MV-4-11 (cell line): ENCODE measurements at regions not wholly inside any gene's neighbourhood (a gene's known extent, or its start where the extent isn't known, plus 50 kb on each side); places are given as distances from the start of the nearest gene placed in this dataset.
"Not testable (repeated sequence)": the region's sequence is repeated elsewhere in the genome, so short reads cannot be mapped to it uniquely, and the experiment has no call there.

Source experiments
- DNase-seq: peaks from one replicate; lab custom pipeline; 2025; lab: John Stamatoyannopoulos, UW

DNA sequence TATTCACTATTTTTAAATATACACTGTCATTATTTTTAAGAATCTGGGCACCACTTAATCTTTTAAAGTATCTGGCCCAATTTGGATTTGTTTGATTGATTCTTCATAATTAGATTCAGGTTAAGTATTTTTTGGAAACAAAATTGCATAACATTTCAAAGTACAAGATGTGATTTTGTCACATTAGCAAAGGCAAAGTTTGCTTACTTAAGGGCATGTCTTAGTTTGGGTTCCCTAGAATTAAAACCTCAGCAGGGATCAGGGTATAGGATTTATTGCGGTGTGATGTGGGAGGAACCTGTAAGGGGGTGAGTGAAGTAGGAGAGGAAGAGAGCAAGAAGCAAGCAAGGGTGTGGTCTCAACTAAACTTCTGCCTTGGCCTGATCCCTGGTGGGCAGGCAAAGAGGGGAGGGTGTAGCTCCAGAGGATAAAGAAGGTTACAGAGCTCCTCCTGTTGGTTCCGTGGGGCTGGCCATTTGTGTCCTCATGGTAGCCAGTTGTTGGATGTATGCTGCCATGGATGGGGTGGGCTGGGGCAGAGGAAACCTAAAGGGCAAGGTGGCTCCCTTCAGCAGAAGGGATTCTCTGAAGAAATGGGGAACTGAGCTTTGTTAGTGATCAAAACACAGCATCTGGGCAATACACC is 668.7 kb upstream of the SLC35B3 start:
- DNase-seq: no peak

DNA sequence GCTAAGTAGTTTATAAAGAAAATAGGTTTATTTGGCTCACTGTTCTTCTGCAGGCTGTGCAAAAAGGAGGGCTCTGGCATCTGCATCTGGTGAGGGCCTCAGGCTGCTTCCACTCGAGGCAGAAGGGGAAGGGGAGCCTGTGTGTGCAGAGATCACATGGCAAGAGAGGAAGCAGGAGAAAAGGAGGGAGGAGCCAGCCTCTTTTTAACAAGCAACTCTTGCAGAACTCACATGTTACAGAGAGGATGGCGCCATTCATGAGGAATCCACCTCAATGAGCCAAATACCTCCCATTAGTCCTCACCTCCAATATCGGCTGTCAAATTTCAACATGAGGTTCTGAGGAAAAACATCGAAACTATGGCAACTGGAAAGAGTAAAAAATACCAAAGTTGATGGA is 666.6 kb upstream of the SLC35B3 start:
- peak; percentile 3 for DNase-seq

DNA sequence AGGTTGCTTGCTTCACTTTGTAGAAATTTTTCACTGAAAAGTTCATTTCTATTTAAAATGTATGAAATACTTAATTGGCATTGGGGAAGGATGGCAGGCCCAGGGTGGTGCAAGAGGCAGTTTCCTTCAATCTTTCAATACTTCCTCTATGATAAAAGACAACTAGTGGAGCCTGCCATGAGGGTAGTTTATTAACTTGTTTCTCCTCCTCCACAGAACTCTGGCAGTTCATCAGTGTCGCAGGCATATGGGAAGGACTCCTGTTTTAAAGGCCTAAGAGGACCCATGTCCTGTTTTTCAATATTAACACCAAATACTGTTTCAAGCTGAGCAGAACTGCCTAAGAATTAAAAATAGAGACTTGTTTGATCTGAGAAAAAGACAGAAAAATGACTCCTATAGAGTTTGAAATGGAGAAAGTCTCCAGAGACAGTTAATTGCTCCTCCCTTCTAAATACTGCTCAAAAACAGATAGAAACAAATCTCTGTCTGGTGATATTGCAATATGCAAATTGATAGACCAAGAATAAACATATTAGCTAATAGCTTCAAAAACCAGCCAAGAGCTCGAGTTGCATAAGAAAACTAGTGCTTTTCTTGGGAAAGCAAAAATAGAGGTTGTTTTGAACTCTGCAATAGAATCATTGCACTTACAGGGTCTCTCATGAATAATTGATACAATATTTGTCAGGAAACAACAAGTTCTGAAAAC is 665.7 kb upstream of the SLC35B3 start:
- DNase-seq: peak; percentile 31

DNA sequence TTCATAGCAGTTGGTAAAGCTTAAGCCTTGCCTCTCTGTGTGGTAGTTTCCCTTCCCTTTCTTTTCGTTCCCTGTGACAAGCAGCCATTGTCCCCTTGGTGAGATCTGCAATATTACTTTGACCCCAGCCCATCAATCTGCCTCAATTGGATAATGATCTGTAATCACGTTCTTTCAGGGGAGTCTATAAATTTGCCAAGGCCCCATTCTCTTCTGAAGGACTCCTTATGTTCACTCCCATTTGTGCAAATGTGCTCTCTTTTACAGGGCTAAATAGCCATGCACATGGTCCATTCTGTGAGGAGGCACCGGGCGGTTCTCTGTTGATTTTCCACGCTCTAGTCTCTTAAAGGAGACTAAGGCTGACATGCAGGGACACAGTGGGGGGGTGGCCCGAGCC is 660.4 kb upstream of the SLC35B3 start:
- peak; percentile 14 for DNase-seq

DNA sequence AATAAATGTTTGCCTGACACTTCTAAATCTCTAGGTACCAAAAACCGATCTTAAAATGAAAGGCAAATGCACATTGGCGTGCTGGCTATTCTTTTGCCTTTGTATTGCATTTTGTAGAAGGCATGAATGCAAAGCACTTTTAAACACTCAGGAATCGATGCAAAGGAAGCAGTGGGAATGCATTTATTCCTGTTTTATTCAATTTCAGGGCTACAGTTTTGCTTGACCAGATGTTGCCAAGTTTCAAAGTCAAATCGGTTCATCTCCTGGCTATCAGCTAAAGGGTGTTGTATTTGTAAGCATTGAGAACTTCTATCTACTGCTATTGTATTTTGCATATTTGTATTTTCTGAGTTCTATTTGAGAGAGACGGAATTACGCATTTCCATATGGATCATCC is 659.8 kb upstream of the SLC35B3 start:
- no peak for DNase-seq

DNA sequence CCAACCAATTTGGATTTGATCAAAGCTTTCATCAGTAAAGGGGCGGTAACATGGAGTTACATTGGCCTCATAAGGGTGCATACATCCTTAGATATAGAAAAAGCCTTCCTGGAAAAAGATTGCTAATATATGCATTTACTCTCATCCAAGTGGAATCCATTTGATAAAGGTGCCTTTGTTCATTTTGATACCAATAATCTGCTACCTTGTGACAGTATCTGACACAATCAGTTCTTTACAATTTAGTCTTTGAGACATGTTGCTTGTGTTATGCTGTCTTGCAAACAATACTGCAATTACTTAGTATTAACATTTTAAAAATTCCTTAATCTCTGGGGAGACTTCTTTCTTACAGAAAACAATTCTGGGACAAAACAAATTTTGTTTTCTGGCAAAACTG is 654.4 kb upstream of the SLC35B3 start:
- no peak for DNase-seq

DNA sequence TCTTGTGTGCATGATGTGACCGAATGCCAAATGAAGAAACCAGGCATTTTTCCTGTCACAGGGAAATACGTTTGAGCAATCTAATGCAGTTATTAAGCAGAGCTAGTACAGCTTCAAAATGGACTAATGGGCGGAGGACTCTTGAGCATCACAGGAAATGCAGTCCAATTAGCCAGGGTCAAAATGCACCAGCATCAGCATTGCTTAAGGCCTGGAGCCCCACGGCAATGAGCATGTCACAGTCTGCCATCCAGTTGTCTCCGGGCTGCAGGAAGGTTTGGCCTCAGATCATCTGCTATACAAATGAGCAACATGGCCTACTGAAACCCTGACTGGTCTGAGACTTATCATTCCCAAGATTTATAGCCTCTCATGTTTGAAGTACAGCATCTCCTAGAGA is 652.1 kb upstream of the SLC35B3 start:
- DNase-seq: no peak

DNA sequence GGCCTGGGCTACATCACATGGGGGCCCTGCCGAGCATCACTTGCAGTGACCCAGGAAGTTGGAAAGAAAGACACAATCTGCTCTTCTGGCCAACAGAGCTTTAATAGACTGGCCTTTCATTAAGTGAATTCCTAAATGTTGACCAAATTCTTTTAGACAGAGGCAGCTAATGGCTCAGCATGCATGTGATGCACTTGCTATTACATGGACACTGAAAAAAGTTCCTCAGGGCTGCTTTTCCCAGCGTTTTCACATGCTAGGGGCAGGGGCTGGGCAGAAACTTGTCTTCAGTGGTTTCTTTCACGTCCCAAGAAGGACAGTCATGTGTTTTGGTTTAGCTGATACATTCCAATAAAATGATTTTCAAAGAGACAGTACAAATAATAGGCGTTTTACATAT is 651.0 kb upstream of the SLC35B3 start:
- DNase-seq: no peak

DNA sequence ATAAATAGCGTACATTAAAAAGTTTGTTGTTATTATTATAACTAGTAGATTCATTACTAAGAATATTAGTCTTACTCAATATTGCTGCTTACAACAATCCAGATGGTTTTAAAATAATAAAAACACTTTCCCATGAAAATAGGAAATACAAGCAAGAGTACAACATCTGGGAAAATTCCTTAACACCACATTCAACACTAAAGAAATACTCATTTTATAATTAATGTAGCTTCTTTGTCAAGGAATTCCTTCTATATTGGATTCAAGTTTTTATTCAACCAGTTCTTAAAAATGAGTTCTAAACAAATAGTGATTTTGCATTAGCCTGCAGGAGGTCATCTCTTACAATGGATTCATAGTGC is 650.3 kb upstream of the SLC35B3 start:
- no peak for DNase-seq

DNA sequence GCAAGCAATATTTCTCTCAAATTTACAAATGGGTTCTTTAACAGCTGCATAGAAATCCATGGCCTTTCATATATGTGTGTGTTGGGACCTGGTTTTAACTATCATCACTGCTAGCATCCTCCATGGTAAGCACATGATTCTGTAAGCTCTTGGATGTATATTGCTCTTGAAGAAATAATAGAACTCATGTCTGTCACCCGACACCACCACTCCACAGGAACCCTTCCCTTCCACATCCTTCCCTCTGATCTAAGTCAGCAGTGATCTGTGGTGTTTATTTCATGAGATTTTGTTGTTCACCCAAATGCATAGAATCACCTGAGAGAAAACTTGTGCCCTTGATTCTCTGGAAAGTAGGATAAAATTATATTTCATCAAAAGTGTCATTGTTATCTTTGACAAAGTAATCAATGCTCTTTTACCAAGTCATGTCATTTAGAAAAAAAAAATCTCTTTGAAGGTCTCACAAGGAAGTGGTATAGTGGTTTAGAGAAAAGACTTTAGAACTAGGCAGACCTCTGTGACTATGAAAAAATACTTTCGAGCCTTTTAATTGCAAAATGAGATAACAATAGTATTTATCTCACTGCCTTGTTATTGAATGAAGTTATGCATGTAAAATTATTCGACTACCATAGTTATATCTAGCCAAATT is 649.8 kb upstream of the SLC35B3 start:
- no peak for DNase-seq

DNA sequence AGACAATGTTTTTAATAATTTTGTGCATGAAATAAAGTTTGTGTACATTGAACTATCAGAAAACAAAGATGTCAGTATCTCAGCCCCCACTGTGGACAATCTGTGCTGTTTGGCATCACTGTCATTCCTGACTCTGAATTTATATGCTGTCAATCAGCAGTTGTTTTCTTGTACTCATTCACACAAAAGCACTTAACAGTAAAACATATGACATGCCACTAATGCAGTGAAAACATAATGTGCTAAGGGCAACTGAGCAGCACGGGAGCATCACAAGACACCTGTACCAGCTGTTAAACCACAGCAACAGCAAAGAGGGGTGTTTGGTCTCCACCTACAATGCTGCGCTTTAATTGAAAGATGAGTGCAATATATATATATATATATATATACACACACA is 647.8 kb upstream of the SLC35B3 start:
- no peak for DNase-seq

DNA sequence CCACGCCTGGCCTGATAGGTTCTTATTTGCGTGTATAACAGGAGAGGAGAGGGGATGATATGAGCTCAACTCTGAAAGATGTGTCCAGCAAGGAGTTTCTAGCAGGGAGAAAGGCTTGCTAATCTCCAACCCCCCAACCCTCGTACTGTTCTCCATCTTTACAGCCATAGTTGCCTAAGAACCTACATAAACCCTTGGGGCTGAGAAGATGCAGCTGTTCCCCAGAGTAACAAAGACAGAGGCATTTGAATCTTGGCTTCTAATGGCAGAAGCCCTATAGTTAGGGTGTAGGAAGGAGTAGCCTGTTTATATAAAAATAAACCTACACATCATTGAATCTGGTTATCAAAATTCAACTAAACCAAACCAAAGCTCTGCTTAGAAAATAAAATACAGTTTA is 631.4 kb upstream of the SLC35B3 start:
- no peak for DNase-seq

DNA sequence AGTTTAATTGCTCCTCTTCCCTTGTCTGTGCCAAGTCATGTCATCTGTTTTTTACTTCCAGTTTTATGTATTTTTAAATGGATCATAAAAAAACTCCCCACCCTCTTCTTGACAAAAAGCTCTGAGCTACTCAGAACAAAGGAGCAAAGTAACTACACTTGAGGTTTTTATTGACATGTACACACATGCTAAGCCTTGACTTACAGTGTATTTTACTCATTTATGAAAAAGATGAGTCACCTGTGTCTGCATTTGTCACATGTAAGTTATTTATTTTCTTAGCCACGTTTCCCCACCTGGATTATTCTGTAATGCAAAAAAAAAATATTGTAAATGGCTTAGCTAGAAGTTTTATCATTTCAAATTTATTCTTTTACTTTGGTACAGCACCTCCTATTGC is 628.8 kb upstream of the SLC35B3 start:
- DNase-seq: no peak

DNA sequence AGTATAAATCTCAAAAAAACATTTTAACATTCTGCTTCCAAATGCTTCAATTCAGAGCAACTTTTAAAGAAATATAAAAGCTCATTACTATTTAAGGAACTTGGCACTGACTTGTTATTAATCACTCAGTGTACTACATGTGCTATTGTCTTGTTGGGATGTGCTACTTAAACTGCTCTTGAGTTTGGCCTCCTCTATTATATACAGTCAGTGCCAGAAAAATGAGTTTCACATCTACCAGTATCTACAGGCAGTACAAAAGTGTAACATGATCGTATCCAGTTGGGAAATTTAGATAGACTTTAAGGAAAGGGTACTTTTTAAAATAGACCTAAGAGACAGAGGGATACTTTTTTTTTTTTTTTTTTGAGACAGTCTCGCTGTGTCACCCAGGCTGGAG is 627.3 kb upstream of the SLC35B3 start:
- DNase-seq: no peak

DNA sequence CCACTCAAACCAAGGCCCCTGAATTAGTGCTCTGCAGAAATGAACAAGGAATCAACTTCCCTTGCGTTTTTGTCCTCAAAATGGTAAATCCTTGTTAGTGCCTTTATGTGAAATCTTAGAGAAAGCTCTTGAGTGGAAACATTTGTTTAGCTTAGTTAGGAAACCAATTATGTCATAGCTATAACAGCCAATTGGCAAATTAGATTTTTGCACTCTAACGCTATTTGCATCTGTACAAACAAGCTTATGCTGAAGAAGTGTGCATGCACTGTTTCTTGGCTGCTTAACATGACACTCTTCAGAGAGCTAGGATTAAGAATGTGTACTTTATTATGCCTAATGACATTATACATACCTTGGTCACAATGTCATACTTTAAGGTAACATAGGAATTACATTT is 622.6 kb upstream of the SLC35B3 start:
- DNase-seq: no peak

DNA sequence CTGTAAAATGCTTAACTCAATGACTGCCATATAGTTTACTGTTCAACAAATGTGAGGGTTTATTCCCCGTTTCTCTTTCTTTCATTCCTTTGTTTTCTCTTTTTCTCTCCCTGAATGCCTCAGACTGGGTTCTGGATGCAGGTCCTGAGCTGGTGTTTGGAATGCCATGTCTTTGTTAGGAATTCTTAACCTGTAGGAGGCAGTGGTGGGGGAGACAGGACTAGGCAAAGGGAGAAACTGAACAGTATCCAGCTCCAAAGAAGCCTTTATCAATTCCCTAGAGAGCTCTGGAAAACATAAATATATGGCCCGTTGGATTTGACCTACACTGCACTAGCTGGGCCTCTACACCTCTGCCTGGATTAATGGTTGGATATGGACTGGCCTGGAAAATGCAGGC is 621.2 kb upstream of the SLC35B3 start:
- DNase-seq: no peak

DNA sequence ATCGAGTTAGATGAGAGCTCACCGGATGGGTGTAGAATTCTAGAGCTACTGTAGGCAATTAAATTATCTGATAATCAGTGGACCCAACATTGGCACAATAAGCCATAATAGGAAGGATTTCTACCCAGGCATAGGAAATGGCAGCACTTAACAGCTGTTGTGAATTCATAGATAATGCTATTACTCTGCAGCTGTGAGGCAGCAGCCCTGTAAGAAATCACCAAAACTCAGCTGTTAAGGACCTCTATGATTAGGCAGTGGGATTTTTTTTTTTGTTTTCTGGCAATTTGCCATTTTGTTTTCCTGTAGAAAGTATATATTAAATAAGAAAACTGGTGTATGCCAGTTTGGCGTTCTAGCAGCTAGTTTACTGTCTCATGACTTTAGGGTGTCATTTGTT is 609.1 kb upstream of the SLC35B3 start:
- DNase-seq: no peak

DNA sequence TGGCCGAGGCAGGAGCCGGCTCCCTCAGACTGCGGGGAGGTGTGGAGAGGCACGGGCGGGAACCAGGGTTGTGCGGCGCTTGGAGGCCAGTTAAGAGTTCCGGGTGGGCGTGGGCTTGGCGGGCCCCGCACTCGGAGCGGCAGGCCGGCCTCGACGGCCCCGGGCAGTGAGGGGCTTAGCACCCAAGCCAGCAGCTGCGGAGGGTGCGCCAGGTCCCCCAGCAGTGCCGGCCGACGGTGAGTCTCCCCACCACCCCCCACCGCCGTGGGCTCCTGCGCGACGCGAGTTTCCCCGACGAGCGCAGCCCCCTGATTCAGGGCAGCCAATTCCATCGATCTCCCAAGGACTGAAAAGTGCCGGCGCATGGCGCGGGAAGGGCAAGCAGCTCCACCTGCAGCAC is 605.4 kb upstream of the SLC35B3 start:
- DNase-seq: no peak

DNA sequence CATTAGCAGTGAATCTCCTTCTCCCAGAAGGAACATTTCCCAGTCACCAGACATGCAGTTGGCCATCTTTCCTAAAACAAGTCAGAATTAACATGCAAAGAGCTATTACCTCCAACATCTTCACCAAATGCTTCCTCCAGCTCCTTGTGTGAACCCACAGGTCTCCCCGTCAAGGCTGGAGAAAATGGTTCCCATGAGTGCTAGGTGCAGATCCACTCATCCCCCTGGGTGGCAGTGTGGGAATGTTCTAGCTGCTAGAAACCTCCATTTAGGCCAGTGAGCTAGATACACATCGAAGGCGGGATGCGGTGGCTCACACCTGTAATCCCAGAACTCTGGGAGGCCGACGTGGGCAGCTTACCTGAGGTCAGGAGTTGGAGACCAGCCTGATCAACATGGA is 603.9 kb upstream of the SLC35B3 start:
- DNase-seq: no peak

DNA sequence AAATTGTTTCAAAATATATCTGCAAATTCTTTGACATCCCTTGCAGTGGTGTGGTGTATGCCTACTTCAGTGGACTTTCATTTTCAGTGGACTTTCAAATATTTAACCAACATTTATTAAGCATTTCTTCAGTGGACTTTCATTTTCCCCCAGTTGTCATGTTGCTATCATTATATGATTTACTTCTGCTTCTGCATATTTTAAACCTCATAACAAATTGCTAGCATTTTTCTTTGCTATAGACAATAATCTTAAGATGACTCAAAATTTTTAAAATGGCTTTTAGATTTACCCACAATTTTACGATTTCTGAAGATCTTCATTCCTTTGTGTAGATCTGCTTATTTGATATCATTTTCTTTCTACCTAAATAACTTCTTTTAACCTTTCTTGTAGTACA is 592.7 kb upstream of the SLC35B3 start:
- DNase-seq: no peak

DNA sequence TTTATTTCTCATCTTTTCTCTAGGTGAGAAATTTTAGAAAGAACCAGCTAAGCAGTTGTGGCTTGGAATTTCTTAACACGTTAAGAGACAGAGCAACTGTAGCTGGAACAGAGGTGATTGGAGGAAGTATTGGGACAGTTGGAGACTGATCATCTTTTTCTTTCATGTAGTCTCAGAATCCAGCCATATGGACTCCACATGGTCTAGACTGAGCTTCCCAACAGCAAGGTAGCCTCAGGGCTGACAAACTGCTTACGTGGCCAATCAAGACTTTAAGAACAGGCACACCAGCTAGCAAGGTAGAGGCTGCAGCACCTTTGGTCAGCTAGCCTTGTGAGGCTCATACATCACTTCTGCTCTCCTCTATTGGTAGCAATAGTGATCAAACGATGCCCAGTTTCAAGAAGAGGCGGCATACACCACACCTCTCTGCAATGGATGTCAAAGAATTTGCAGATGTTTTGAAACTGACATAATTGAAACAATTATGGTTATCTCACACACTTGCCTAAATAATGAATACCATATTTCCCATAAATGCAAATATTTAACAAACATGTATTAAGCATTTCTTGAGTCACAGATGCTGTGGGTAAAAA is 590.5 kb upstream of the SLC35B3 start:
- no peak for DNase-seq

DNA sequence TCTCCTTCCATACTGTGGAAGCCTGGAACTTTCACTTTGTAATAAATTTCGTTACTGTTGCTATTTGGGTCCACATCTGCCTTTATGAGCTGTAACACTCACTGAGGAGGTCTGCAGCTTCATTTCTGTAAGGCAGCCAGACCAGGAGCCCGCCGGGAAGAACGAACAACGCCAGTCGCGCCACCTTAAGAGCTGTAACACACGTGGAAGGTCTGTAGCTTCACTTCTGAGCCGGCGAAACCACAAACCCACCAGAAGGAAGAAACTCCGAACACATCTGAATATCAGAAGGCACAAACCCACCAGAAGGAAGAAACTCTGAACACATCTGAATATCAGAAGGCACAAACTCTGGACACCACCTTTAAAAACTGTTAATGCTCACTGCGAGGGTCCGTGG is 589.9 kb upstream of the SLC35B3 start:
- no peak for DNase-seq

DNA sequence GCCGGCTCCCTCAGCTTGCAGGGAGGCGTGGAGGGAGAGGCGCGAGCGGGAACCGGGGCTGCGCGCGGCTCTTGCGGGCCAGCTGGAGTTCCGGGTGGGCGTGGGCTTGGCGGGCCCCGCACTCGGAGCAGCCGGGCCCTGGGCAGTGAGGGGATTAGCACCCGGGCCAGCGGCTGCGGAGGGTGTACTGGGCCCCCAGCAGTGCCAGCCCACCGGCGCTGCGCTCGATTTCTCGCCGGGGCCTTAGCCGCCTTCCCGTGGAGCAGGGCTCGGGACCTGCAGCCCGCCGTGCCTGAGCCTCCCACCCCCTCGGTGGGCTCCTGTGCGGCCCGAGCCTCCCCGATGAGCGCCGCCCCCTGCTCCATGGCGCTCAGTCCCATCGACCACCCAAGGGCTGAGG is 588.9 kb upstream of the SLC35B3 start:
- DNase-seq: not testable (repeated sequence)
